PC-3 (cell line): ENCODE measurements at regions not wholly inside any gene's neighbourhood (a gene's known extent, or its start where the extent isn't known, plus 50 kb on each side); places are given as distances from the start of the nearest gene placed in this dataset.
A peak's percentile ranks its signal among the peaks of the same experiment; 100 is the strongest.

Source experiments
- ATAC-seq: fragments of 200-7000 bp; cut with Tn5 transposase; 2 replicates; pipeline ENCODE4 v1.9.1; 2020; ENCODE audit warnings: mild to moderate bottlenecking, moderate library complexity
- BruUV-seq: library from RNA; stranded (reverse); fragments of 400-500 nt; replicated peaks from 2 replicates; lab custom pipeline; 2021; lab: Mats Ljungman, UMichigan
- CTCF ChIA-PET: fragments of 300-600 bp; sonication (Branson Sonifier 250); formaldehyde crosslinking; loops from one replicate; lab custom pipeline; 2022; ENCODE audit warnings: antibody characterized with exemption; lab: Charles Lee
- POLR2A ChIA-PET: fragments of 300-600 bp; sonication (Branson Sonifier 250); formaldehyde crosslinking; loops from one replicate; lab custom pipeline; 2022; ENCODE audit warnings: antibody characterized with exemption; ENCODE audit not compliant: unreplicated experiment; lab: Charles Lee
- DNase-seq: peaks from one replicate; pipeline ENCODE4 v3.0.0-alpha.2; 2015
- H2AFZ ChIP-seq: fragments of 300-600 bp; sonication (generic); 2 replicates; pipeline ENCODE4 v1.6.0; 2016; ENCODE audit warnings: antibody characterized with exemption, low read length
- H3F3A ChIP-seq: fragments of 300-600 bp; sonication (generic); one replicate; pipeline ENCODE4 v1.6.0; 2017; ENCODE audit warnings: antibody characterized with exemption, low read length, control low read depth, mild to moderate bottlenecking; ENCODE audit not compliant: unreplicated experiment
- H3K27ac ChIP-seq: fragments of 300-600 bp; sonication (generic); 2 replicates; pipeline ENCODE4 v1.5.1; 2016; ENCODE audit warnings: mild to moderate bottlenecking, low read length
- H3K27me3 ChIP-seq: fragments of 300-600 bp; sonication (generic); 2 replicates; pipeline ENCODE4 v1.6.1; 2016; ENCODE audit warnings: low read length, mixed read lengths
- H3K36me3 ChIP-seq: fragments of 300-600 bp; sonication (generic); 2 replicates; pipeline ENCODE4 v1.6.1; 2016; ENCODE audit warnings: low read depth, mixed run types, low read length, mixed read lengths
- H3K4me1 ChIP-seq: fragments of 300-600 bp; sonication (generic); 2 replicates; pipeline ENCODE4 v1.5.1; 2016; ENCODE audit warnings: low read length; ENCODE audit not compliant: insufficient read depth
- H3K4me2 ChIP-seq: fragments of 300-600 bp; sonication (generic); 2 replicates; pipeline ENCODE4 v1.6.0; 2016; ENCODE audit warnings: low read length
- H3K4me3 ChIP-seq: fragments of 300-600 bp; sonication (generic); 2 replicates; pipeline ENCODE4 v1.5.1; 2016; ENCODE audit warnings: mild to moderate bottlenecking, low read length, mixed read lengths
- H3K79me2 ChIP-seq: fragments of 300-600 bp; sonication (generic); 2 replicates; pipeline ENCODE4 v1.6.1; 2017; ENCODE audit warnings: low read length, mixed read lengths
- H3K9ac ChIP-seq: fragments of 300-600 bp; sonication (generic); 2 replicates; pipeline ENCODE4 v1.6.0; 2016; ENCODE audit warnings: mild to moderate bottlenecking, low read length
- H3K9me2 ChIP-seq: fragments of 300-600 bp; sonication (generic); replicated peaks from 2 replicates; pipeline ENCODE4 v1.6.1; 2016; ENCODE audit warnings: mixed run types, low read length, mixed read lengths
- H3K9me3 ChIP-seq: fragments of 300-600 bp; sonication (generic); 2 replicates; pipeline ENCODE4 v1.6.1; 2016; ENCODE audit warnings: low read length, mixed read lengths
- H4K20me1 ChIP-seq: fragments of 300-600 bp; sonication (generic); 2 replicates; pipeline ENCODE4 v1.6.1; 2016; ENCODE audit warnings: low read length, mixed read lengths
- EZH2 ChIP-seq: fragments of 300-600 bp; sonication (generic); IDR thresholded peaks from one replicate; pipeline ENCODE4 v1.6.1; 2017; ENCODE audit warnings: antibody characterized with exemption, mild to moderate bottlenecking, low read length; ENCODE audit not compliant: unreplicated experiment
- EZH2phosphoT487 ChIP-seq: fragments of 300-600 bp; sonication (generic); IDR thresholded peaks from 2 replicates; pipeline ENCODE4 v1.6.1; 2018; ENCODE audit warnings: mild to moderate bottlenecking, antibody characterized with exemption, low read length, borderline replicate concordance
- intact Hi-C: fragments of 100-400 bp; cut with micrococcal nuclease; formaldehyde crosslinking; loops from 2 replicates; pipeline ENCODE4 v1.9.0; 2023
- TF ChIP-seq, protein P1 (sequence below): fragments of 300-600 bp; sonication (generic); conservative IDR thresholded peaks from 2 replicates; pipeline ENCODE4 v1.5.1; 2017; ENCODE audit warnings: antibody characterized with exemption, low read depth, mild to moderate bottlenecking, low read length

DNA sequence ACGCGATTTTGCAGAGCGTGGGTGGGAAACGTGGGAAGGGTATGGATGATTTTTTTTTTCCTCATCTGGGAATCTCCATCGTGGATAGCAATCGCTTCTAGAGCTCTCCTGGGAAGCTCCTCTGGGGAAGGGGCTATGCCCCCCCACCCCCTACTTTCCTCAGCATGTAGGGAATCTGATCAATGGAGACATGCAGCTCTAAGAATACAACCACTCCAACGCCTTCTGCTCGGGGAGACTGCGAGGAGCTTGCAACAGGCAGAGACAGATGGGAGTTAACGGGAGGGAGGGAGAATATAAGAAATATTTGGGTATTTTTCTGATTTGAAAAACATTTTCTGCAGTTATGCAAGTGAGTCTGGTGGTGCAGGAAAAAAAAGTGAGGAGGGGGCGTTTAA lies 104.6 kb upstream of the HSD17B12 start:
- Histone ChIP-seq H3K9ac (no peak overlapping the region), H2AFZ (no peak overlapping the region), H3K36me3 (no peaks in the 10 kb centered on the region), H3K4me1 (no peaks in the 10 kb centered on the region; the same call in 1 of the 2 replicates), H3F3A (no peaks in the 10 kb centered on the region), H4K20me1 (no peaks in the 10 kb centered on the region), H3K4me3 (no peak overlapping the region), H3K9me3 (no peaks in the 10 kb centered on the region), H3K27me3 (peaks cover 72% of the 10 kb centered on the region), H3K9me2 (no peaks in the 10 kb centered on the region), H3K4me2 (no peak overlapping the region), H3K79me2 (no peaks in the 10 kb centered on the region), H3K27ac (no peak overlapping the region)
- no peak for DNase-seq
- ChIA-PET POLR2A (no interaction called here), CTCF (no interaction called here)
- intact Hi-C loops, result loop anchor here (5.0 to 10.0 kb wide), 2 partner anchors 129 to 161 kb away; no protein-coding TSS in a partner anchor
- no TSS peak for BruUV-seq
- ATAC-seq, result no peak
- no peak for TF ChIP-seq EZH2
- TF ChIP-seq, protein P1, sequence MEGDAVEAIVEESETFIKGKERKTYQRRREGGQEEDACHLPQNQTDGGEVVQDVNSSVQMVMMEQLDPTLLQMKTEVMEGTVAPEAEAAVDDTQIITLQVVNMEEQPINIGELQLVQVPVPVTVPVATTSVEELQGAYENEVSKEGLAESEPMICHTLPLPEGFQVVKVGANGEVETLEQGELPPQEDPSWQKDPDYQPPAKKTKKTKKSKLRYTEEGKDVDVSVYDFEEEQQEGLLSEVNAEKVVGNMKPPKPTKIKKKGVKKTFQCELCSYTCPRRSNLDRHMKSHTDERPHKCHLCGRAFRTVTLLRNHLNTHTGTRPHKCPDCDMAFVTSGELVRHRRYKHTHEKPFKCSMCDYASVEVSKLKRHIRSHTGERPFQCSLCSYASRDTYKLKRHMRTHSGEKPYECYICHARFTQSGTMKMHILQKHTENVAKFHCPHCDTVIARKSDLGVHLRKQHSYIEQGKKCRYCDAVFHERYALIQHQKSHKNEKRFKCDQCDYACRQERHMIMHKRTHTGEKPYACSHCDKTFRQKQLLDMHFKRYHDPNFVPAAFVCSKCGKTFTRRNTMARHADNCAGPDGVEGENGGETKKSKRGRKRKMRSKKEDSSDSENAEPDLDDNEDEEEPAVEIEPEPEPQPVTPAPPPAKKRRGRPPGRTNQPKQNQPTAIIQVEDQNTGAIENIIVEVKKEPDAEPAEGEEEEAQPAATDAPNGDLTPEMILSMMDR, result no peak
- TF ChIP-seq EZH2phosphoT487, result no peak

DNA sequence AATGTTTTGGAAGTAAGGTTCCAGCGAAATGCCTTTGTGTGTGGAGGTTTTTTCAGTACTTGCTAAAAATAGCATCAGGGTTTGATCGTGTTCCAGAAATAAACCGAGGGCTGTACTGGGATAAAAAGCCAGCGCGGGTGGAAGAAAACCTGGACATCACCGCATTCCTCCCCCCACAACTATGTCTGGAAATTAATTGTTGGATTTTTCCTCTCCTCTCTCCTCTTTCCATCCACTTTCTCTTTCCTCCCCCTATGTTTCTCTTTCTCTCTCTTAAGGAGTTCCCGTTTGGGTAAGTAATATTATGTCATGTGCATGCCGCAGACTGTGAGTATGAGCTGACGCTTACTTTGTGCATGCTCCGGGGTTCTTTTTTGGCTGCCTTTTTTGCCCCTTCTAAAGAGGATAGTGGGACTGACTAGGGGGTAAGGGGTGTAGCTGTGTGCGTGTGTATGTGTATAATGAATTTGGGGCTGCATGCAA lies 104.2 kb upstream of the HSD17B12 start:
- TF ChIP-seq EZH2 (no peak), EZH2phosphoT487 (no peak)
- TF ChIP-seq, protein P1, result no peak
- H4K20me1 ChIP-seq, result no peaks in the 10 kb centered on the region
- H2AFZ ChIP-seq, result no peak overlapping the region
- ATAC-seq (no peak), DNase-seq (no peak)
- no peak overlapping the region for H3K4me3 ChIP-seq
- no peak overlapping the region for H3K27ac ChIP-seq
- no peaks in the 10 kb centered on the region for H3K36me3 ChIP-seq
- H3K9ac ChIP-seq, result no peak overlapping the region
- H3F3A ChIP-seq, result no peaks in the 10 kb centered on the region
- CTCF ChIA-PET, result no interaction called here
- intact Hi-C loops, result loop anchor here (5.0 to 10.0 kb wide), 2 partner anchors 128 to 161 kb away; no protein-coding TSS in a partner anchor
- no peak overlapping the region for H3K4me2 ChIP-seq
- no peaks in the 10 kb centered on the region for H3K9me2 ChIP-seq
- no peaks in the 10 kb centered on the region; the same call in 1 of the 2 replicates for H3K4me1 ChIP-seq
- peaks cover 70% of the 10 kb centered on the region for H3K27me3 ChIP-seq
- no TSS peak for BruUV-seq
- POLR2A ChIA-PET, result no interaction called here
- H3K9me3 ChIP-seq, result no peaks in the 10 kb centered on the region
- H3K79me2 ChIP-seq, result no peaks in the 10 kb centered on the region

DNA sequence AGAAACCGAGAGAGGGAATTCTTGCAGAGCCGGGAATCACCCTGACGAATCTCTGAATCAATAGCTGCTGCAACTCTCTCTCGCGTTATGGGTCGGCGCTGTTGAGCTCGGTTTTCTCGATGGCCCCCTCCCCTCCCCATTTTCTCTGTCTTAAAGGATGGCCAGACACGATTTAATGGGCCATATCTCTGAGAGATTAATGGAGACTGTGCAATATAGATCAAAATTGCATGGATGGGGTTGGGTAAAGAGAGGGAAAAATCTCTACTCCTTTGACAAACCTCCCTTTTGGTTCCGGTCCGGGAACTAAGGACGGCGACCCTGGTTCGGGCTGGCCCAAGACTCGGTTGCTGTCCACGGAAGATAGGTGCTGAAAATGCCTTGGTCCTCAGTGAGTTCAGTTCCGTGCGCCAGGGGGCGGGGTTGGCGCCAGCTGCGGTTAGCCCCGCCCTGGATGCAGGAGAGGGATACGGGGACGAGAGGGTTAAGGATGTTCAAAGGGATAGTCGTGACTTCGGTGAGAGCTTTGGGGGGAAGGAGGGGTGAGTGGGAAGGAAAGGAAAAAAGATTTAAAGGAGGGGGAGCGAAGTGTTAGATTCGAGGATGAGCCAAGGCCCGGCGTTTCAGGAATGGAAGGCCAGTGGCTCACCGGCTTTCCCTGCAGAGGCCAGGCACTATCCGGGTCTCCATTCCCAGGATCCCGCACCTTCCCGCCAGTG lies 103.6 kb upstream of the HSD17B12 start:
- DNase-seq (peak; percentile 48), ATAC-seq (no peak)
- Histone ChIP-seq H2AFZ (no peak overlapping the region), H3K9me2 (no peaks in the 10 kb centered on the region), H3K9ac (no peak overlapping the region), H3K27me3 (peaks cover 67% of the 10 kb centered on the region), H3K79me2 (no peaks in the 10 kb centered on the region), H3K4me2 (no peak overlapping the region), H3K9me3 (no peaks in the 10 kb centered on the region), H3K27ac (no peak overlapping the region), H3K4me3 (no peak overlapping the region), H4K20me1 (no peaks in the 10 kb centered on the region), H3K36me3 (no peaks in the 10 kb centered on the region), H3F3A (no peaks in the 10 kb centered on the region), H3K4me1 (no peaks in the 10 kb centered on the region; the same call in 1 of the 2 replicates)
- intact Hi-C loops, result loop anchor here (5.0 to 10.0 kb wide), 2 partner anchors 128 to 160 kb away; no protein-coding TSS in a partner anchor
- no TSS peak for BruUV-seq
- TF ChIP-seq, protein P1, result peak; percentile 29
- no peak for TF ChIP-seq EZH2
- ChIA-PET POLR2A (no interaction called here), CTCF (no interaction called here)
